ENCODE measurements at regions not wholly inside any gene's neighbourhood (a gene's known extent, or its start where the extent isn't known, plus 50 kb on each side); places are given as distances from the start of the nearest gene placed in this dataset.

DNA sequence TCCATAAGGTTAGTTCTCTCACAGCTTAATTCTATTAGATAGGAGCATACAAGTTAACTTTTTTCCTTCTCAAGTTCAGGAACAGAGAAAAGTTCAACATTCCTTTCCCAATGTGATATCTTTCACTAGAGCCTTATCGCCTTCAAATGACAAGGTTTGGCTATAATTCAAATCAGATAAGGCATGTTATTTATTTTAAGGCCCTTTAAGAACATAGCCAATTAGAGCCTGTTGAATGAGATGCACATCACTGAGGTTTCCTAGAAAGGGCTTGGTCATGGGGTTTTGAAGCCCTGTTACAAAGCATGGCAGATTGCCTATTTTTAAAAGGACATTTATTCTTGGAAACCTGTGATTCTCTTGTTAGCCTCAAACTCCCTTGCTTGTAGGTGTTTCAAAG lies 123.4 kb downstream of the BASP1 start:
- TF ChIP-seq, protein P1, sequence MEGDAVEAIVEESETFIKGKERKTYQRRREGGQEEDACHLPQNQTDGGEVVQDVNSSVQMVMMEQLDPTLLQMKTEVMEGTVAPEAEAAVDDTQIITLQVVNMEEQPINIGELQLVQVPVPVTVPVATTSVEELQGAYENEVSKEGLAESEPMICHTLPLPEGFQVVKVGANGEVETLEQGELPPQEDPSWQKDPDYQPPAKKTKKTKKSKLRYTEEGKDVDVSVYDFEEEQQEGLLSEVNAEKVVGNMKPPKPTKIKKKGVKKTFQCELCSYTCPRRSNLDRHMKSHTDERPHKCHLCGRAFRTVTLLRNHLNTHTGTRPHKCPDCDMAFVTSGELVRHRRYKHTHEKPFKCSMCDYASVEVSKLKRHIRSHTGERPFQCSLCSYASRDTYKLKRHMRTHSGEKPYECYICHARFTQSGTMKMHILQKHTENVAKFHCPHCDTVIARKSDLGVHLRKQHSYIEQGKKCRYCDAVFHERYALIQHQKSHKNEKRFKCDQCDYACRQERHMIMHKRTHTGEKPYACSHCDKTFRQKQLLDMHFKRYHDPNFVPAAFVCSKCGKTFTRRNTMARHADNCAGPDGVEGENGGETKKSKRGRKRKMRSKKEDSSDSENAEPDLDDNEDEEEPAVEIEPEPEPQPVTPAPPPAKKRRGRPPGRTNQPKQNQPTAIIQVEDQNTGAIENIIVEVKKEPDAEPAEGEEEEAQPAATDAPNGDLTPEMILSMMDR (IDR thresholded peaks at IDR 0.05): no peak
- TF ChIP-seq POLR2A (IDR thresholded peaks at IDR 0.05) (no peak), EP300 (IDR thresholded peaks at IDR 0.05) (no peak), POLR2AphosphoS5 (IDR thresholded peaks at IDR 0.05) (no peak)
